Sigmoid colon (tissue), 6 donors: ENCODE measurements at regions not wholly inside any gene's neighbourhood (a gene's known extent, or its start where the extent isn't known, plus 50 kb on each side); places are given as distances from the start of the nearest gene placed in this dataset.

Source experiments
- DNase-seq: peaks from one replicate; pipeline ENCODE4 v3.0.0-alpha.2; 2019
- H3K27ac ChIP-seq, 4 donors: fragments of 200-600 bp; sonication (generic); one replicate each; pipeline ENCODE4 v1.5.1; 2016 to 2019; ENCODE audit warnings: mild to moderate bottlenecking in 1 of 4
- H3K27me3 ChIP-seq, 3 donors: fragments of 200-600 bp; sonication (generic); one replicate each; pipeline ENCODE4 v1.5.1; 2019; ENCODE audit warnings: mild to moderate bottlenecking in 1 of 3
- H3K36me3 ChIP-seq, 4 donors: fragments of 200-600 bp; sonication (generic); one replicate each; pipeline ENCODE4 v1.5.1; 2016 to 2019
- H3K4me1 ChIP-seq, 4 donors: fragments of 200-600 bp; sonication (generic); one replicate each; pipeline ENCODE4 v1.5.1; 2017 to 2019
- H3K4me3 ChIP-seq, 4 donors: fragments of 200-600 bp; sonication (generic); one replicate each; pipeline ENCODE4 v1.5.1; 2017 to 2019; ENCODE audit warnings: mild to moderate bottlenecking in 2 of 4, moderate library complexity in 1 of 4
- H3K9me3 ChIP-seq, 4 donors: fragments of 200-600 bp in 3 of 4; sonication (generic) in 3 of 4; one replicate each; pipeline versions ENCODE4 v1.5.1 to v1.6.1; 2013 to 2019
- EP300 ChIP-seq, 4 donors: sonication (generic); formaldehyde crosslinking; IDR thresholded peaks; one replicate each; pipeline ENCODE4 v1.6.1; 2017; ENCODE audit warnings: antibody characterized with exemption in 4 of 4
- POLR2A ChIP-seq, 2 donors: fragments of 450-650 bp; IDR thresholded peaks; one replicate each; pipeline ENCODE4 v1.6.1; 2016; ENCODE audit warnings: antibody characterized with exemption in 2 of 2, mild to moderate bottlenecking in 2 of 2, moderate library complexity in 2 of 2
- POLR2AphosphoS5 ChIP-seq, 4 donors: sonication (generic); formaldehyde crosslinking; IDR thresholded peaks; one replicate each; pipeline ENCODE4 v1.6.1; 2017; ENCODE audit warnings: antibody characterized with exemption in 4 of 4
- WGBS, 2 donors: extraction: QIAGEN DNeasy Blood & Tissue Kit; methylation state at CpG; one replicate each; pipeline ENCODE4 v1.1.7; 2013; 5-methylcytosine and 5-hydroxymethylcytosine counted together
- intact Hi-C: fragments of 100-400 bp; cut with DNase I; formaldehyde crosslinking; loops from one replicate; pipeline ENCODE4 v1.15.1; 2023
- TF ChIP-seq, protein P1 (sequence below), 4 experiments: fragments of 450-650 bp in 3 of 4; fragments of 200-600 bp in 1 of 4; IDR thresholded peaks; one replicate each; pipeline ENCODE4 v1.5.1; 2016 to 2019; ENCODE audit warnings: antibody characterized with exemption in 4 of 4, mild to moderate bottlenecking in 3 of 4, moderate library complexity in 2 of 4
- donor health status: healthy with polysubstance abuse.
- donor health status: healthy.

DNA sequence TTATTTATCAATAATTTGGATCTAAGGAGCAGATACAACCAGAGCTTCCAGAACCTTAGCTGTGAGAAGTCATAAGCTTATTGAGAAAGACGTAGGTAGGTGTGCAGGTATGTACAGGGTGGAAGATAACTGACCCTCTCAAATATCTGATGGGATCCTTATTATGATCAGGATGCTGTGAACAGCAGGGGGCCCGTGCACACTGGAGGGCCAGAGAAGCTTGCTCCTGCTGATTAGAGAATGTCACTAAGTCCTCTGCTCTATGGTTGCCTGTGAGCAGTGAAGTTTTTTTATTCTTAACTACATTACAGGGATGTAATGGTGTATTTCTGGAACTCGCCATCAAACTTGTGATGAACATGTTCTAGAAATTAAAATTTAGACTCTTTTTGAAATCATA, 108.9 kb upstream of the POU5F2 start:
- Histone ChIP-seq H3K4me3 (no peak overlapping the region), H3K27ac (no peak overlapping the region), H3K36me3 (peaks cover 0 to 10% (median 0%) of the 10 kb centered on the region in 4 donors), H3K9me3 (no peaks in the 10 kb centered on the region), H3K4me1 (no peaks in the 10 kb centered on the region), H3K27me3 (no peaks in the 10 kb centered on the region)
- intact Hi-C loops, result no loop called here
- WGBS, 2 donors, result 79 to 87% methylated on average over 3 of the region's 3 CpGs
- no peak for TF ChIP-seq EP300 (IDR thresholded peaks at IDR 0.05)
- TF ChIP-seq, protein P1, sequence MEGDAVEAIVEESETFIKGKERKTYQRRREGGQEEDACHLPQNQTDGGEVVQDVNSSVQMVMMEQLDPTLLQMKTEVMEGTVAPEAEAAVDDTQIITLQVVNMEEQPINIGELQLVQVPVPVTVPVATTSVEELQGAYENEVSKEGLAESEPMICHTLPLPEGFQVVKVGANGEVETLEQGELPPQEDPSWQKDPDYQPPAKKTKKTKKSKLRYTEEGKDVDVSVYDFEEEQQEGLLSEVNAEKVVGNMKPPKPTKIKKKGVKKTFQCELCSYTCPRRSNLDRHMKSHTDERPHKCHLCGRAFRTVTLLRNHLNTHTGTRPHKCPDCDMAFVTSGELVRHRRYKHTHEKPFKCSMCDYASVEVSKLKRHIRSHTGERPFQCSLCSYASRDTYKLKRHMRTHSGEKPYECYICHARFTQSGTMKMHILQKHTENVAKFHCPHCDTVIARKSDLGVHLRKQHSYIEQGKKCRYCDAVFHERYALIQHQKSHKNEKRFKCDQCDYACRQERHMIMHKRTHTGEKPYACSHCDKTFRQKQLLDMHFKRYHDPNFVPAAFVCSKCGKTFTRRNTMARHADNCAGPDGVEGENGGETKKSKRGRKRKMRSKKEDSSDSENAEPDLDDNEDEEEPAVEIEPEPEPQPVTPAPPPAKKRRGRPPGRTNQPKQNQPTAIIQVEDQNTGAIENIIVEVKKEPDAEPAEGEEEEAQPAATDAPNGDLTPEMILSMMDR (IDR thresholded peaks at IDR 0.05), result no peak
- no peak for TF ChIP-seq POLR2AphosphoS5 (IDR thresholded peaks at IDR 0.05)
- no peak for TF ChIP-seq POLR2A (IDR thresholded peaks at IDR 0.05)
- no peak for DNase-seq

DNA sequence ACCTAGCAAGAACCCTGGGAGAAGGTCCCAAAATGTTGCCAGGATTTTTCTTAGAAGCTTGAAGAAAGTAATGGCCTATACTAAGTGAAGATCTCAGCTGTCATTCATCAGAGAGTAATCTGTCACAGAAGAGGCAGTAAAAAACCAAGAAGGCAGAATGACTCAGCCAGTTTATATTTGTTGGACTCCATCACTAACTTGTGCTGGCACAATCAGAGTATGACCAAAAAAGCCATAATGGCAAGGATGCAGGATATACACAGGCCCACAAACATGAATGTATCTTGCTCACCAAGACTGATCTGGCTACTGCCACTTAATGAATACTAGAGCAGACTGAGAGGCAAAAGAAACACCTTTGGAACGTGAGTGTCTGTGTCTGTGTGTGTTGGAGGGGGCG, 104.0 kb upstream of the POU5F2 start:
- DNase-seq, result no peak
- Histone ChIP-seq H3K4me1 (no peaks in the 10 kb centered on the region), H3K27ac (no peak overlapping the region), H3K27me3 (no peaks in the 10 kb centered on the region), H3K36me3 (peaks cover 0 to 10% (median 0%) of the 10 kb centered on the region in 4 donors), H3K9me3 (peaks cover 0 to 6% (median under 1%) of the 10 kb centered on the region in 4 donors), H3K4me3 (no peak overlapping the region)
- TF ChIP-seq POLR2AphosphoS5 (IDR thresholded peaks at IDR 0.05) (no peak), POLR2A (IDR thresholded peaks at IDR 0.05) (no peak), EP300 (IDR thresholded peaks at IDR 0.05) (no peak)
- TF ChIP-seq, protein P1 (IDR thresholded peaks at IDR 0.05), result no peak
- intact Hi-C loops, result no loop called here
- 95 to 98% methylated on average over 2 of the region's 2 CpGs for WGBS, 2 donors

DNA sequence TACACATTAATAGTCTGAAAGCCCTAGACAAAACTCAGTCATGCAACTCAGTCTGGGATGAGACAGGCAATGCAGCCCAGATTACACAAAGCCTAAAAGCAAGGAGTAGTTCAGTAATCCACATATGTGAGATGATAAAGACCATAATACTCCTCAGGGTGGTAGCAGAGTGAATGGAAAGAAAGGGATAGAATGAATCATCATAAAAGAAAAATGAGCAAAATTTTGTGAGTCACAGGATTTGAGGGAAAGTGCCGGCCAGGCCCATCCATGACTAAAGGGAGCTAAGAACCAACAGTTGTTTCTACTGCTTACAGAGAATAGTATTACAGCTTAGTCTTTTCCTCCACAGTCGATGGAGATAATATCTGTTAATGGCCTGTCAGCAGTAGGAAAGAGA, 90.0 kb upstream of the POU5F2 start:
- H3K4me1 ChIP-seq, result no peaks in the 10 kb centered on the region
- TF ChIP-seq POLR2AphosphoS5 (IDR thresholded peaks at IDR 0.05) (no peak), EP300 (IDR thresholded peaks at IDR 0.05) (no peak), POLR2A (IDR thresholded peaks at IDR 0.05) (no peak)
- TF ChIP-seq, protein P1 (IDR thresholded peaks at IDR 0.05), result no peak
- no peaks in the 10 kb centered on the region for H3K27me3 ChIP-seq
- DNase-seq, result no peak
- H3K27ac ChIP-seq, result no peak overlapping the region
- H3K9me3 ChIP-seq, result no peaks in the 10 kb centered on the region
- 93 to 97% methylated on average over 2 of the region's 2 CpGs for WGBS, 2 donors
- H3K36me3 ChIP-seq, result peaks cover 0 to 4% (median 0%) of the 10 kb centered on the region in 4 donors
- no peak overlapping the region for H3K4me3 ChIP-seq
- intact Hi-C loops, result no loop called here

DNA sequence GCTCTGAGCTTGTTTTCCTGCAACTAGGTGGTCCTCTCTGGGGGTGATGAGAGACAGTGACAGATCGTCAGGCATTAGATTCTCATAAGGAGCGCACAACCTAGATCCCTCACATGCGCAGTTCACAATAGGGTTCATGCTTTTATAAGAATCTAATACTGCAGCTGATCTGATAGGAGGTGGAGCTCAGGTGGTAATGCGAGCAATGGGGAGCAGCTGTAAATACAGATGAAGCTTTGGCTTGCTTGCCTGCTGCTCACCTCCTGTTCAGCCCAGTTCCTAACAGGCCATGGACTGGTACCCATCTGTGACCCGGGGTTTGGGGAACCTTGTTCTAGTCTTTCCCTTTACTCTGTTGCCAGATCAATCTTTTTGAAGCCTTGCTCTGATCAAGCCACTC, 89.5 kb upstream of the POU5F2 start:
- intact Hi-C loops, result no loop called here
- Histone ChIP-seq H3K4me1 (no peaks in the 10 kb centered on the region), H3K27me3 (no peaks in the 10 kb centered on the region), H3K27ac (no peak overlapping the region), H3K9me3 (no peaks in the 10 kb centered on the region), H3K4me3 (no peak overlapping the region), H3K36me3 (peaks cover 0 to 4% (median 0%) of the 10 kb centered on the region in 4 donors)
- 96 to 97% methylated on average over 5 of the region's 5 CpGs for WGBS, 2 donors
- DNase-seq, result no peak
- TF ChIP-seq, protein P1 (IDR thresholded peaks at IDR 0.05), result no peak
- no peak for TF ChIP-seq EP300 (IDR thresholded peaks at IDR 0.05)

DNA sequence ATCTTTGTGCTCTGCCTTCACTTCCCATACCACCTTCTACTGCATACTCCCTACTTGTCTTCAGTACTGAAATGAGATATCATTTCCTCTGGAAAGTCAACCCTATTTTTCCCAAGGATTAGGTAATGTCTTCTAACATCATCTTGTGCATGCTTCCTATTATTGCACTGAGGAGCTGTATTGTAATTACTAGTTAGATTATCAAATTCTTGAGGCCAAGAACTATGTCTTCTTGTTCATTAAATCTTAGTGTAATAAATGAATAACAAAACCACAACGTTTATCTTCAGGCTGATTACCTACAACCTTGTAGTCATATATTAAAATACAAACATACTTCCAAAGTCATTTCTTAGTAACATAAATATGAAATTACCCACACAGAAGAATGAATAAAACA, 87.9 kb upstream of the POU5F2 start:
- DNase-seq, result no peak
- H3K27me3 ChIP-seq, result no peaks in the 10 kb centered on the region
- 80 to 85% methylated on average over 1 of the region's 1 CpG for WGBS, 2 donors
- H3K36me3 ChIP-seq, result peaks cover 0 to 4% (median 0%) of the 10 kb centered on the region in 4 donors
- H3K4me3 ChIP-seq, result no peak overlapping the region
- peaks cover 0 to 3% (median 0%) of the 10 kb centered on the region in 4 donors for H3K9me3 ChIP-seq
- TF ChIP-seq, protein P1 (IDR thresholded peaks at IDR 0.05), result no peak
- no peak for TF ChIP-seq POLR2A (IDR thresholded peaks at IDR 0.05)
- no peak for TF ChIP-seq EP300 (IDR thresholded peaks at IDR 0.05)
- no peak for TF ChIP-seq POLR2AphosphoS5 (IDR thresholded peaks at IDR 0.05)
- no peak overlapping the region for H3K27ac ChIP-seq
- intact Hi-C loops, result no loop called here
- H3K4me1 ChIP-seq, result no peaks in the 10 kb centered on the region
